BJ (cell line): ENCODE measurements at regions not wholly inside any gene's neighbourhood (a gene's known extent, or its start where the extent isn't known, plus 50 kb on each side); places are given as distances from the start of the nearest gene placed in this dataset.

ENCODE experiments used
- CTCF ChIA-PET: fragments of 350-600 bp; formaldehyde crosslinking; extraction: SDS; loops from one replicate; lab custom pipeline; 2021; ENCODE audit warnings: antibody characterized with exemption, inconsistent platforms; lab: Yijun Ruan, JAX
- POLR2A ChIA-PET: fragments of 300-600 bp; sonication (Branson Sonifier 250); formaldehyde crosslinking; extraction: SDS; loops from one replicate; lab custom pipeline; 2021; ENCODE audit warnings: antibody characterized with exemption; lab: Charles Lee
- DNase-seq: peaks from one replicate; pipeline ENCODE4 v3.0.0-alpha.2; 2011; ENCODE audit warnings: low read depth
- H3K27me3 ChIP-seq: 2 replicates; pipeline ENCODE4 v1.6.0; 2011; ENCODE audit warnings: low read length; ENCODE audit not compliant: control insufficient read depth, insufficient read depth
- H3K36me3 ChIP-seq: 2 replicates; pipeline ENCODE4 v1.5.1; 2011; ENCODE audit warnings: low read length; ENCODE audit not compliant: control insufficient read depth, insufficient read depth
- H3K4me3 ChIP-seq: 2 replicates; pipeline ENCODE4 v1.5.1; 2011; ENCODE audit warnings: low read depth, mild to moderate bottlenecking, control low read depth, low read length
- CTCF ChIP-seq: IDR thresholded peaks from 2 replicates; pipeline ENCODE4 v1.5.1; 2011; ENCODE audit warnings: low read depth, mild to moderate bottlenecking, control low read depth, inconsistent platforms, low read length, moderate library complexity; ENCODE audit not compliant: insufficient read depth

- no peak overlapping the region for H3K4me3 ChIP-seq
- TF ChIP-seq CTCF, result no peak
- POLR2A ChIA-PET, result no interaction called here
- H3K36me3 ChIP-seq, result no peaks in the 10 kb centered on the region
- no peak for DNase-seq
- CTCF ChIA-PET, result no interaction called here
- H3K27me3 ChIP-seq, result no peaks in the 10 kb centered on the region
These were observed 1813.9 kb upstream of the CDH6 start for GRCh38 chr5:29379619-29380018.

GRCh38 chr5:29378104-29378503 is 1815.4 kb upstream of the CDH6 start:
- Histone ChIP-seq H3K4me3 (no peak overlapping the region), H3K27me3 (no peaks in the 10 kb centered on the region), H3K36me3 (no peaks in the 10 kb centered on the region)
- DNase-seq, result no peak
- ChIA-PET CTCF (no interaction called here), POLR2A (no interaction called here)
- TF ChIP-seq CTCF, result no peak

GRCh38 chr5:29370248-29370647 is 1823.2 kb upstream of the CDH6 start:
- CTCF ChIA-PET, result no interaction called here
- POLR2A ChIA-PET, result no interaction called here
- Histone ChIP-seq H3K27me3 (no peaks in the 10 kb centered on the region), H3K36me3 (no peaks in the 10 kb centered on the region), H3K4me3 (no peak overlapping the region)
- TF ChIP-seq CTCF, result no peak
- no peak for DNase-seq

- ChIA-PET POLR2A (no interaction called here), CTCF (no interaction called here)
These were observed 1826.2 kb upstream of the CDH6 start for GRCh38 chr5:29367176-29367833.

GRCh38 chr5:29351170-29351569 is 1842.3 kb upstream of the CDH6 start:
- Histone ChIP-seq H3K36me3 (no peaks in the 10 kb centered on the region), H3K4me3 (no peak overlapping the region), H3K27me3 (no peaks in the 10 kb centered on the region)
- no peak for DNase-seq
- ChIA-PET POLR2A (no interaction called here), CTCF (no interaction called here)
- no peak for TF ChIP-seq CTCF

More at GRCh38 chr5:29367176-29367833, 1826.2 kb upstream of the CDH6 start:
- Histone ChIP-seq H3K4me3 (no peak overlapping the region), H3K36me3 (no peaks in the 10 kb centered on the region), H3K27me3 (no peaks in the 10 kb centered on the region)
- DNase-seq, result no peak
- TF ChIP-seq CTCF, result no peak
